HG03575 (cell line): ENCODE measurements at regions not wholly inside any gene's neighbourhood (a gene's known extent, or its start where the extent isn't known, plus 50 kb on each side); places are given as distances from the start of the nearest gene placed in this dataset.
"Not testable (repeated sequence)": the region's sequence is repeated elsewhere in the genome, so short reads cannot be mapped to it uniquely, and the experiment has no call there.

Source experiments
- ATAC-seq: cut with Tn5 transposase; IDR thresholded peaks from one replicate; pipeline ENCODE4 v1.9.1; 2021; ENCODE audit not compliant: unreplicated experiment, insufficient number of reproducible peaks, low FRiP score; ENCODE audit errors: extremely low read depth

DNA sequence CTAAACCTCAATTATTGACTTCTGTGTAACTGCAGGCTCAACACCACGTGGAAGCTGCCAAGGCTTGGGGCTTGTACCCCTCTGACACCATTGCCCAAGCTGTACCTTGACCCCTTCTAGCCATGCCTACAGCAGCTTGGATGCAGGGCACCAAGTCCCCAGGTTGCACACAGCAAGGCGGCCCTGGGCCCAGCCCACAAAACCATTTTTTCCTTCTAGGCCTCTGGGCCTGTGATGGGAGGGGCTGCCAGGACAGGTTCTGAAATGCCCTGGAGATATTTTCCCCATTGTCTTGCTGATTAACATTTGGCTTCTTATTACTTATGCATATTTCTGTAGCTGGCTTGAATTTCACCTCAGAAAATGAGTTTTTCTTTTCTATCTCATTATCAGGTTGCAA is 610.0 kb upstream of the LRRN3 start:
- no peak for ATAC-seq

GRCh38 chr7:110483553-110483952 is 607.4 kb upstream of the LRRN3 start:
- no peak for ATAC-seq

DNA sequence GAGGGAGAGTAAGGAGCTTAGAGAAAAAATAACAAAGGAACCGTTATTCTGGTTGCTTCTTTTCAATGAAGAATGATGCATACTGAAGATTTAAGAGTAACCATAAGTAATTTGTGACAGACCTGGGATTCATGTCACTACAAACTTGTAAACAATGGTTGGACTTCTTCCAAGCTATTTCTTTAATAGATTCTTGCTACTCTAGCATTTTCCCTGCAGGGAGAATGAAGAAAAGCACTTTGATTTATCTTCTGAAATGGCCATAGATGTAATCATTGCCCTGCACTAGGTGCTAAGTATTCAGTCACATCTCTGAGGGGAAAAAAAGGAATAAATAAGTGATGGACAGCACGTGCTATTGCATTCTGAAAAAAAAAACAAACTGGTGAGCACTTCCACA is 606.6 kb upstream of the LRRN3 start:
- ATAC-seq: no peak

- ATAC-seq: no peak
Observed at GRCh38 chr7:110486549-110486948, 604.4 kb upstream of the LRRN3 start.

- no peak for ATAC-seq
Observed at GRCh38 chr7:110502888-110503465, 588.0 kb upstream of the LRRN3 start.

DNA sequence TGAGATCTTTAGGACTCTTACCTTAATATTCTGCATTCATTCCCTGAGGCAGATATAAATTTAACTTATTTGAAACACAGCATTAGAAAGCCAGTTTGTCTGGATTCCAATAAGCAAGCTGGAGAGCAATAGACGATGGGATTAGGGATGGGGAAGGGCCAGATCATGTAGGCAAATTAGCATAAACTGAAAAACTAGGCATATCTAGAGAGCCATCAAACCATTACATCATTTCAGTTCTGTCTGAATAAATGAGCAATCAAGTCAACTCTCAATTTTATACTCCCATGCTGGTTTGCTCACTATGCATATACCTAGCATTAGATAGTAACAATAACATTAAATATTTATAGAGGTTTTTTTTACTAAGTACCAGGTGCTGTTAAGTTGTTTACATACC is 583.6 kb upstream of the LRRN3 start:
- ATAC-seq: no peak

- no peak for ATAC-seq
Observed at GRCh38 chr7:110507832-110508231, 583.1 kb upstream of the LRRN3 start.

- ATAC-seq: not testable (repeated sequence)
Observed at GRCh38 chr7:110514975-110515551, 575.9 kb upstream of the LRRN3 start.

- no peak for ATAC-seq
Observed at GRCh38 chr7:110519851-110520250, 571.1 kb upstream of the LRRN3 start.

GRCh38 chr7:110521357-110521911 is 569.5 kb upstream of the LRRN3 start:
- no peak for ATAC-seq

- ATAC-seq: no peak
Observed at GRCh38 chr7:110522061-110522760, 568.7 kb upstream of the LRRN3 start.

GRCh38 chr7:110522761-110523200 is 568.1 kb upstream of the LRRN3 start:
- ATAC-seq: no peak

DNA sequence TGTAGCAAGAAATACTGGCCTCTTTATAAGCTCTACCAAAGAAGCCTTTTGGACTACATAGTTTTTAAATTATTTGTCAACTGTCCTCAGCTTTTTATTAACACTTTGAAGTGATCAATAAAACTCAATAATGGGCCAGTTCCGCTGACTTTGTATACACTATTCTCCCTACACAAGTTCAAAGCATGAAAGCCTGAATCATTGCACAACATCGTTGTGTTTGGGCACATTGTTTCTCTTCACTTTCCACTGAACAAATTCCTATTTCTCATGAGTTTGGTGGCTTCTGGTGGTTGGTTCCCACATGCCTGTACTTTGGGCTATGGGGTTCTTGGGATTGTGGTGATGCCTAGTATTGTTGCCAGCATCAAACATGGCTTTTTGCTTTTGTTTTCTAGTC is 561.8 kb upstream of the LRRN3 start:
- no peak for ATAC-seq

DNA sequence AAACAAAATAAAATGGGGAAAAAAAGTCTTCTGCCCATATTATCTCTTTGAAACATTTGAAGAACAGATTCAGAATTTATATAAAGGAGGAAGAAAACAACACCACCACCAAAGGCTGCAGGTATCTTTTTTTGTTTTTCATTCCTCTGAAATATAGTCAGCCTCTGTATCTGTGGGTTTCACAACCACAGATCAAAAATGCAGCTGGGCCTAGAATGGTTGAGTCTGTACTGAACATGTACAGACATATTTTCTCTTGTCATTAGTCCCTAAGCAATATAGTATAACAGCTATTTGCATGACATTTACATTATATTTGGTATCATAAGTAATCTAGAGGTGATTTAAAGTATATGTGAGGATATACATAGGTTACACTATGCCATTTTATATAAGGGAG is 559.7 kb upstream of the LRRN3 start:
- no peak for ATAC-seq

- no peak for ATAC-seq
Observed at GRCh38 chr7:110534241-110534931, 556.5 kb upstream of the LRRN3 start.

DNA sequence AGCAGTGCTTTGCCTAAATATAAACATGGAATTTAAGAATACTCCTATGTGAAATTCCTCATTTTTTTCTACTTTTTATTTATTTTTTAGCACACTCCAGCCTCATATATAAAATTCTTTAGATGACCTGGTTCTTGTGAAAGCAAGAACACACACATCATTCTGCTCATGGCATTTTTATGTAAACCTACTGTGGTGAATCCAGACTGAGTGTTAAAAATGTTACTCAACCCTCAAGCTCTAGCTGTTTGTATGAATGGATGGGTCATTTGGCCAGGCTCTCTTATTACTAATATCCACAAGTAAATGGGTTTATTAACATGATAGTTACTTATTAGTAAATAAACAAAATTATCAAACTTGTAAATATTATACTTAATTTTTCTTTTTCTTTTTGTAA is 551.7 kb upstream of the LRRN3 start:
- ATAC-seq: no peak

GRCh38 chr7:110541962-110542361 is 549.0 kb upstream of the LRRN3 start:
- no peak for ATAC-seq

DNA sequence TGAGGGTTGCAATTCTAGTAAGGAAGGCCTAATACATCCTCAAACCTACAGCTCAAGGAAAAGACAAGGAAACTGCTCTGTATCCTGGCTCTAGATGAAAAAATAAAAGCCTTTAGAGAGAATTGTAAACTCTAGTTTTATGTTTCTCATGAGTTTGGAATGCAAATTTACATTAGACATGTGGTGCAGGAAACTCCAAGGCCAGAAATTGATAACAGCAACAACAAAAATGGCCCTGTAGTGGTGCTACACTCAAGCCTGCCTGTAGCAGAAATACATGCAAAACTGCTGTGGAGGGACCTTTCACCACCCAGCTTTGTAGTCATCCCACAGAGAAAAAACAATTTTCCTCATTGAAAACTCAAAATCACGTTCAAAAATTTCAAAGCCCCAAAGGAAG is 546.7 kb upstream of the LRRN3 start:
- ATAC-seq: no peak

DNA sequence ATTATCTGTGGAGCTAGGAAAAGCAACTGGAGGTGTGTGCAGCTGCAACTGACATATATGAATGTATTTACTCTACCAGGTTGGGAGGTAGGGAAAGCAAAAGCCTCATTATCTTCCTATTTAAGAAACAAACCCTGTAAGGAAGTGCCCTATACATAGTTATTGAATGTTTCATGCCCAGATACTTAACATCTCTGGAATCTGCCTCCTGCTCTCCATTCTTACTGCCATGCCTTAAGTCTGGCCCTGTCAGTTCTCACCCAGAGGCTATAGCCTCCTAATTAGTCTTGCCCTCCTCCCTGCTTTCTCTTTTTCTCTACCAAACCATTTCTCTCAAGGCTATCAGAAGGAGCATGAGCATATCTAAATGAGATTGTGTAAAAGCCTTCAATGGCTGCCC is 542.6 kb upstream of the LRRN3 start:
- ATAC-seq: no peak

DNA sequence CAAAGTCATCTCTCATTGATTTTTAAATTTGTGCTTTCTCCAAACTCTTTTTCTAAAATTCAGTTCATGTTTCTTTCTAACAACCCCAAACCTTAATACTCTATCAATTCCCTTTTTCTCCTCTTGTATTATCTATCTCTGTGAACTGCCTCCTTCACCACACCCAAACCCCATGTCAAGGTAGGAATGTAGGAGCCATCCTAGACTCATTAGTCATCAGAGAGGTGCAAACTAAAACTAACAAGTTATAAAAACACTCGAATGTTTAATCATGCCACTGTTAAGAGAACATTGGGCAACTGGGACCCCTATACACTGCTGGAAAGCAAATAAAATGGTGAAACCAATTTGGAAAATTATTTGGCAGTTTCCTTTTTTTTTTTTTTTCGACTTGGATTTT is 533.8 kb upstream of the LRRN3 start:
- no peak for ATAC-seq
